ENCODE measurements at regions not wholly inside any gene's neighbourhood (a gene's known extent, or its start where the extent isn't known, plus 50 kb on each side); places are given as distances from the start of the nearest gene placed in this dataset.
"Not testable (repeated sequence)": the region's sequence is repeated elsewhere in the genome, so short reads cannot be mapped to it uniquely, and the experiment has no call there.

DNA sequence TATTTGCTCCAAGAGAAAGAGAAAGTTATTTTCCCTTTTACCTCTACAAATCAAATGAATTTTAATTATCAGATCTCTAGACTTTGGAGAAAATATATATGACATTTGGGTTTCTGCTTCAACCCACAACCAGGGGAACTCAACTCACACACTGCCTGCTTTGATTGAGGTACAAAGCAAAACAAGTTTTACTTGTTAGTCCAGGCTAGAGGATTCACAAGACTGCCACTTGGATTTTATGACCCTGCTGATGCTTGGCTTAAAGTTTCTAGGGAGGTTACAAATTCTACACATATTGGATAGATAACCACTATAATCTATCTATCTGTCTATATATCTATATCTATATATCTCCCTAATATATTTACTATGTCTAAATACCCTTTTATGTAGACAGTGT lies 467.3 kb upstream of the RGS18 start:
- no peak for DNase-seq

DNA sequence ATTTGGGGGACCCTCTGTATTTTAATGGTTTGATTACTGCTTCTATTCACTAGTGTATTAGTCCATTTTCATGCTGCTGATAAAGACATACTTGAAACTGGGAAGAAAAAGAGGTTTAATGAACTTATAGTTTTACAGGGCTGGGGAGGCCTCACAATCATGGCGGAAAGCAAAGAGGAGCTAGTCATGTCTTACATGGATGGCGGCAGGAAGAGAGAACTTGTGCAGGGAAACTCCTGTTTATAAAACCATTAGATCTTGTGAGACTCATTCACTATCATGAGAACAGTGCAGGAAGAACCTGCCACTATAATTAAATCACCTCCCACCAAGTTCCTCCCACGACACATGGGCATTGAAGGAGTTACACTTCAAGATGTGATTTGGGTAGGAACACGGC lies 464.5 kb upstream of the RGS18 start:
- DNase-seq = no peak

- DNase-seq = no peak
Observed at GRCh38 chr1:191695865-191696264, 462.4 kb upstream of the RGS18 start.

GRCh38 chr1:191696354-191696753 lies 461.9 kb upstream of the RGS18 start:
- no peak for DNase-seq

DNA sequence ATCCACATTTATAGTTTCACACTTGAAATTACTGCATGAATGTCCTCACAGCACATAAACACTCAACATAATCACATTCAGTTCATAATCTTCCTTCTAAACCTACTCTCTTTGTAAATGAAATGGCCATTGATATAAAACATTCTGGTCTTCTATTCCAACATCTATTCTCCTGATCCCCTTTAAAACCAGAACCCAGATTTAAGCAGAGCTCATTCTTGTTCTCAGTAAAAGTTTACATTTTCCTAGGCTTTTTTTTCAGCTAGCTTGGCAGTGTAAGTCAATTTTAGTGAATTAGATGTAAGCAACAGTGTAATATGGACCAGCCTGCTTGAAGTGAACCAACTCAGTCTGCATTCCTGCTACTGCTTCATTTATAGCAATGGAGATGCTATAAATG lies 460.7 kb upstream of the RGS18 start:
- DNase-seq = no peak

DNA sequence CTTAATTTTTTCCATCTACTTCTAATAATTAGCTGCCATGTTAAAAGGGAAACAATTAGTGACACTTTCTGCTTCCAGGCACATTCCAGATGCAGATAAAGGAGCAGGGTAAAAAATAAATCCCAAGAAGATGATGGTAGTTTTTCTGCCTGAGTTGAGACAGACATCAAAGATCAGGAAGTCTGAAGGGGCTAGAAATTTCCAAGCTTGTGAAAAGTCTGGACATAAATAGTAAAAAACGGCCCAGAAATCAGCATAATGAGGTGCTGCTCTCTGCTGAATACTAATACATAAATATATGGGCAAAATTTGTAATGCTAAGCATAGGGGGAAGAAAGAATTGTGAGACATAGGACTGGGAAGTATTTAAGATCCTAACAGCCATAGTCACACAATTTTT lies 460.0 kb upstream of the RGS18 start:
- no peak for DNase-seq

DNA sequence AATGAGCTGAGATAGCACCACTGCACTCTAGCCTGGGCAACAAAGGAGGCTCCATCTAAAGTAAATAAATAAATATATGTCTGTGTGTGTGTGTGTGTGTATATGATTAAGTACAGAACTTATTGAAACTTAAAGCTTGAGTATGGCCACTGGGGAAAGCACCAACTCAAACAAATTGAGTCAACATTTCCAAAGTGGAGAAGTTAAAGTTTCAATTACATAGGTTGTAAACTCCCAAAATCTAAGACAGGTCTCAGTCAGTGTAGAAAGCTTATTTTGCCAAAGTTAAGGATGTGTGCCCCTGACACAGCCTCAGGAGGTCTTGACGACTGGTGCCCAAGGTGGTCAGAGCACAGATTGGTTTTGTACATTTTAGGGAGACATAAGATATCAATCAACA lies 458.9 kb upstream of the RGS18 start:
- DNase-seq = no peak

DNA sequence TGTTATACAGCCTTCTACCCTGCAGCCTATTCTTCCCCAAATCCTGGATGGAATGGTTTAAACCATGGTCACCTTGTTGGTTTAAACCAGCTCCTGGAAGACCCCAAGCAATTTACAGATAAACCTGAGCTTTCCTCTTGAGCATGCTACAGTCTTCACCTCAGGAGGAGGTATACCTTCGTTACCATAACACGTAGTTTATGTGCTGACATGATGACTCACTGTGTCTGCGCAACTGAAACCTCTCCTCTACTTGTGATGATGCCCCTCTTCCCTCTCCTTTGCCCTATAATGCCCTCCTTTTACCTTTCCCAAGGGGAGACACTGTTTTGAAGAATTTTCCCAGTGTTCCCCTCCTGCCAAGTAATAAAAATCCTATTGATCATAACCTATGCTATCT lies 457.3 kb upstream of the RGS18 start:
- no peak for DNase-seq

- no peak for DNase-seq
Observed at GRCh38 chr1:191702124-191702523, 456.1 kb upstream of the RGS18 start.

DNA sequence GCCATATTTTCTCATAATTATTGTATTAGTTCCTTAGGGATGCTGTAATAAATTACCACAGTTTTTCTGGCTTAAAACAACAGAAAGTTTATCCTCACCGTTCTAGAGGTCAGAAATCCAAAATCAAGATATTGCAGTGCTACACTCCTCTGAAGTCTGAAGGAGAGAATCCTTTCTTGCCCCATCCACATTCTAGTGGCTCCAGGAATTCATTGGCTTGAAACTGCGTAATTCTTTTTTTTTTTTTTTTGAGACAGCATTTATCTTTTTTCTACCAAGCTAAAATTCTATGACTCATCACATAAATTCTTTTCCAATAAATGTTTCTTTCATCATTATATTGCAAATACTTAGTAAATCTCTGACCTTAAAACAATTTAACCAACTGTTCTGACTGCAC lies 451.0 kb upstream of the RGS18 start:
- no peak for DNase-seq

DNA sequence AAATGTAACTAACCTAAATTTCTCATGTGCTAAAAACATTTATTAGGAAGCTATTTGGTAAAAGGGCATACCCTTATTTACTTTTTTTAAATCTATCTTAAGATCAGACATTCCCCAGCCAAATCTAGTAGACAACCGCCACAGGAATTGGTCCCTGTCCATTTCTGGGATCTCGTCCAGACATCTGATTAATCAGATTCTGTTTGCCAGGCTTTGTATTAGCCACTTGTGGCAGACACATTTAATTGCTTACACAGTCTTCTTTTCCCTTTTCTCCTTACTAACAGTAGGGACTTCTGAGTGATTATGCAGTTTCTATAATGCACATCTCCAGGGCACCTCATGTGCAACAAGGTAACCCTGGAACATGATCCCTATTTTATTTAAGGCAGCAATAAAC lies 449.0 kb upstream of the RGS18 start:
- DNase-seq = no peak

DNA sequence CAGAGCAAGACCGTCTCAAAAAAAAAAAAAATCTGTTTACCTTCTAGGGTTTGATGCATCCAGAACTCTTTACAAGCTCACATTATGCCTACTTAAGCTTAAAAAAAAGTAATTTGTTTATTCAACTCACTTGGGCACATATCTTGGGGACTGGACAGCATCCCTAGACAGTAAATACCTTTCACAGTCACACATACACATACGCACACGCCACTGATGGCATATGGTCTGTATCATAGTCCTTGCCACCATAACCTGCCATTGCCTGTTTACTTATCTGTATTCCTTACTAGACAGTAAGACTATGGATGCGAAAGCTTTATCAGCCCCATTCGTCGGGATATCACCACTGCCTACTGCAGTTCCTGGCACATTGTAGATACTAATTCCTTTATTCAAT lies 446.3 kb upstream of the RGS18 start:
- no peak for DNase-seq

GRCh38 chr1:191714845-191715244 lies 443.4 kb upstream of the RGS18 start:
- no peak for DNase-seq

DNA sequence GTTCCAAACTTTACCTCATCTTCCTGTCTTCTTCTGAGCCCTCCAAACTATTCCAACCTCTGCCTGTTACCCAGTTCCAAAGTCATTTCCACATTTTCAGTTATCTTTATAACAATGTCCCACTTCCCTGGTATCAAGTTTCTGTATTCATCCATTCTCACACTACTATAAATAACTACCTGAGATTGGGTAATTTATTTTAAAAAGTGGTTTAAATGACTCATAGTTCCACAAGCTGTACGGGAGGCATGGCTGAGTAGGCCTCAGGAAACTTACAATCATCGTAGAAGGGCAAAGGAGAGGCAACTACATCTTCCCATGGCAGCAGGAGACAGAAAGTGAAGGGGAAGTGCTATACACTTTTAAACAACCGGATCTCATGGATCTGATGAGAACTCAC lies 428.5 kb upstream of the RGS18 start:
- no peak for DNase-seq

- DNase-seq = not testable (repeated sequence)
Observed at GRCh38 chr1:191731608-191732302, 426.5 kb upstream of the RGS18 start.

DNA sequence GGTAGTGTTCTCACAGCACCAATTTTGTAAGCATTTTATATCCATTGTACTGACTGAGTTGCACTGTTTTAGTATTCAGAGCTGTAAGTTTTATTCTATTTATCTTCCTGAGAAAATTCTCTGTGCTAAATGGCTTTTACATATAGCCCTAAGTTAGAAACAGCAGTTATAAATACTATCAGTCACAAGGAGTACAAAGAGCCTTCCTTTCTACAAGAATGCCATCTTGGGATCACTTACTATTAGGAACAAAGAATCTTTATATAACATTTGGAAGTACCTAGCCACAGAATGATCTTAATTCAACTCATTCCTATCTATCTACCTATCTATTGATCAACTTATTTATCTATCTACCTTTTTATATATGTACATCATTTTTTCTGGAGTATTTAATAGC lies 423.9 kb upstream of the RGS18 start:
- DNase-seq = no peak

DNA sequence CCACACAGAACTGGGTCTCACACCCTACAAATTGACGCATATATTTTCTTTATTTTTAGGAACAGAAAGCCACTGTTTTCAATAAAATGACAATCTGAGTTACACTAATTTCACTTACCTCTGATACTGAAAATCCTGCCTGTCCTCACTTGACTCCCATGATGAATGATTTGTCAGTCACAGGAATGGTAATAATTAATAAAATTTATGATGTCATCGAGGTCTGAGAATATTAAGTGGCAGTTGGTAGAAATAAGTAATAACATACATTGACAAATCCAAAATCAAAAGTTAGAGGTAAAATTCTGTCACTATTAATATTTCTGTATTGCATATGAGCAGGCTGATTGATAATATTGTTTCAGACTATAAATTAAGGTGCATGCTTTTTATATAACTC lies 418.7 kb upstream of the RGS18 start:
- no peak for DNase-seq

DNA sequence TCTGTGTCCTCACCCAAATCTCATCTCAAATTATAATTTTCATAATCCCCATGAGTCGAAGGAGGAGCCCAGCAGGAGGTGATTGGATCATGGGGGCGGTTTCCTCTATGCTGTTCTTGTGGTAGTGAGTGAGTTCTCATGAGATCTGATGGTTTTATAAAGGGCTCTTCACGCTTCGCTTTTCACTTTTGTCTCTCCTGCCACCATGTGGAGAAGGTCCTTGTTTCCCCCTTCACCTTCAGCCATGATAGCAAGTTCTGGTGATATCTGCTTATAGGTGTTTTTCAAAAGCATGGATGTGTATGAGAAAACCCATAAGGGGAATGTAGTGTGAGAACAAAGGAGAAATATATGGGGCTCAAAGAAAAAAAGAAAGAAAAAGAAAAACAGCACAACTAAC lies 405.9 kb upstream of the RGS18 start:
- DNase-seq = no peak

DNA sequence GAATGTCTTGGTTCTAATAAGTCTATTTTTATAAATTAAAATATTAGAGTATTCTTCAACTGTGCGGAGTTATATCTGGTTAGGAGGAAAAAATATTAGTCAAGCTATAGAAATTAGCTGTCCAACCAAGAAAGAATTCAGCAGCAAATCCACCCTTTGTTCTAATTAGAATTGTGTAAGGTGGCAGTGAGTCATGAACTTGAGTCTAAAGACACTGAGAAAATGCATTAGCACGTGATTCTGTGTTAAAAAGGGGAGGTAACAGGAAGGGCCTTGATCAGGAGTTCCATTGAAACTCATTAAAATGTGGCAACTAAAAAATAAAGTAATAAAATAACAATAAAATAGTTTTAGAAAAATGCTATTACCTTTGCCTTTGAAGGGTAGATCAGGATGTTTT lies 398.2 kb upstream of the RGS18 start:
- no peak for DNase-seq

GRCh38 chr1:191788551-191788950 lies 369.7 kb upstream of the RGS18 start:
- no peak for DNase-seq

DNA sequence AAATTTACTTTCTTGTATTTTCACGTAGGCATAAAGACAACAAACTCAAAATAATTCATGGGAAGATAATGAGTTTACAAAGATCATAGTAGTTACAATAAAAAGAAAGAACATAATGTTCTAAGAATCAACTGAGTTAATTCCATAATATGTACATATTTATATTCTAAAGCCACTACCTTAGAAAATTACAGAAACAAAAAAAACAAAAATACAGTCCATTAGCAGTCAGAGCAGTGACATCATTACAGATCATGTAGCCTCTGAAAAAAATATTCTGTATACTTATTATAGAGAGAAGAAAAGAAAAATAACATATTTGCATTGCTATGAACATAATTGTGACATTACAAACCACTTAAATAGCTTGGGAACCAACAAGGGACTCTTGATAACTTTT lies 360.1 kb upstream of the RGS18 start:
- no peak for DNase-seq

- no peak for DNase-seq
Observed at GRCh38 chr1:191804311-191804710, 354.0 kb upstream of the RGS18 start.

- DNase-seq = not testable (repeated sequence)
Observed at GRCh38 chr1:191813593-191813992, 344.7 kb upstream of the RGS18 start.

DNA sequence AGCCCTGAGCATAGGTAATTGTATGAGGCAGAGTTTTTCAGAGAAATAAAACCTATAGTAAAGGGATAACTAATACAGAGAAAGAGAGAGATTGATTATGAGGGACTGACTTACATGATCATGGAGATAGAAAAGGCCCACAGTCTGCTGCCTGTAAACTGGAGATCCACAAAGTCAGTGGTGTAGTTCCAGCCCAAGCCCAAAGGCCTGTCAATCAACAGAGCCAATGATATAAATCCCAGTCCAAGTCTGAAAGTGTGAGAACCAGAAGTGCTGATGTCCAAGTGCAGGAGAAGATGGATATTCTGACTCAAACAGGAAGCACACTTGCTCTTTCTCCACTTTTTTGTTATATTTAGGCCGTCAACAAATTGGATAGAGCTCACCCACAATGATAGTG lies 340.1 kb upstream of the RGS18 start:
- DNase-seq = no peak

GRCh38 chr1:191831572-191831971 lies 326.7 kb upstream of the RGS18 start:
- peak; percentile 1 for DNase-seq

- no peak for DNase-seq
Observed at GRCh38 chr1:191839891-191840290, 318.4 kb upstream of the RGS18 start.
